K562 (cell line): ENCODE measurements at regions not wholly inside any gene's neighbourhood (a gene's known extent, or its start where the extent isn't known, plus 50 kb on each side); places are given as distances from the start of the nearest gene placed in this dataset.

Experiments
- ARID4B ChIP-seq: sonication (generic); formaldehyde crosslinking; IDR thresholded peaks from 2 replicates; pipeline ENCODE4 v1.8.0; 2022; ENCODE audit warnings: mild to moderate bottlenecking, missing genetic modification reagents
- ATF3 ChIP-seq, 2 experiments: fragments of 450-650 bp in 1 of 2; sonication (generic) in 1 of 2; formaldehyde crosslinking in 1 of 2; IDR thresholded peaks in 1 of 2; conservative IDR thresholded peaks in 1 of 2; 2 replicates each; pipeline versions ENCODE4 v1.6.1 to v1.8.1; 2016 to 2023; ENCODE audit warnings: mild to moderate bottlenecking in 2 of 2, moderate library complexity in 2 of 2, inconsistent platforms in 1 of 2, missing genetic modification reagents in 1 of 2
- ETV6 ChIP-seq, 3 experiments: fragments of 150-350 bp in 1 of 3; sonication (generic) in 1 of 3; formaldehyde crosslinking in 1 of 3; IDR thresholded peaks; 2 replicates each; pipeline versions ENCODE4 v1.6.1 to v1.8.0; 2014 to 2022; ENCODE audit warnings: borderline replicate concordance in 2 of 3, low read depth in 2 of 3, antibody characterized with exemption in 1 of 3, low read length in 1 of 3, mild to moderate bottlenecking in 1 of 3, missing genetic modification reagents in 1 of 3
- MAFK ChIP-seq: IDR thresholded peaks from 2 replicates; pipeline ENCODE4 v1.6.1; 2011; ENCODE audit warnings: low read length, improper control_type of control experiment
- MEIS2 ChIP-seq: fragments of 450-650 bp; IDR thresholded peaks from 2 replicates; pipeline ENCODE4 v1.6.1; 2014; ENCODE audit warnings: mild to moderate bottlenecking; ENCODE audit not compliant: partially characterized antibody
- MYC ChIP-seq, 2 experiments: fragments of 250-450 bp in 1 of 2; sonication (Bioruptor Pico) in 1 of 2; IDR thresholded peaks; 2 replicates each; pipeline versions ENCODE4 v1.5.1 to v1.6.1; 2012 to 2021; ENCODE audit warnings: low read depth in 2 of 2, borderline replicate concordance in 1 of 2, improper control_type of control experiment in 1 of 2, low read length in 1 of 2, mild to moderate bottlenecking in 1 of 2, moderate library complexity in 1 of 2
- PML ChIP-seq: IDR thresholded peaks from 2 replicates; pipeline ENCODE4 v1.6.1; 2012; ENCODE audit warnings: low read length, inconsistent platforms
- PURB ChIP-seq: sonication (generic); formaldehyde crosslinking; IDR thresholded peaks from 2 replicates; pipeline ENCODE4 v1.9.0; 2021; ENCODE audit warnings: low read depth, mild to moderate bottlenecking, missing genetic modification reagents
- RB1 ChIP-seq: fragments of 450-650 bp; IDR thresholded peaks from 2 replicates; pipeline ENCODE4 v1.6.1; 2017; ENCODE audit warnings: low read depth, mild to moderate bottlenecking
- RBM34 ChIP-seq: fragments of 200-400 bp; formaldehyde crosslinking; IDR thresholded peaks from 2 replicates; pipeline ENCODE4 v1.6.1; 2018; ENCODE audit warnings: low read length, borderline replicate concordance; ENCODE audit not compliant: insufficient read depth
- SFPQ ChIP-seq: fragments of 200-400 bp; formaldehyde crosslinking; IDR thresholded peaks from 2 replicates; pipeline ENCODE4 v1.6.1; 2017; ENCODE audit warnings: mild to moderate bottlenecking, low read depth, low read length, moderate library complexity
- ZBTB17 ChIP-seq: fragments of 450-650 bp; formaldehyde crosslinking; IDR thresholded peaks from 2 replicates; pipeline ENCODE4 v1.4.0; 2020; ENCODE audit warnings: mild to moderate bottlenecking
- ZC3H11A ChIP-seq: IDR thresholded peaks from 2 replicates; pipeline ENCODE4 v1.6.1; 2012; ENCODE audit warnings: low read depth, low read length, improper control_type of control experiment
- ZNF444 ChIP-seq: fragments of 250-450 bp; sonication (Bioruptor Pico); IDR thresholded peaks from 2 replicates; pipeline ENCODE4 v1.4.0; 2020; ENCODE audit warnings: mild to moderate bottlenecking, moderate library complexity
- TF ChIP-seq, protein P1 (sequence below): fragments of 250-450 bp; sonication (Bioruptor Pico); IDR thresholded peaks from 2 replicates; pipeline ENCODE4 v1.8.0; 2021; ENCODE audit warnings: mild to moderate bottlenecking, moderate library complexity
- TF ChIP-seq, protein P2 (sequence below): sonication (generic); formaldehyde crosslinking; IDR thresholded peaks from 2 replicates; pipeline ENCODE4 v1.9.0; 2022; ENCODE audit warnings: mild to moderate bottlenecking, missing genetic modification reagents

DNA sequence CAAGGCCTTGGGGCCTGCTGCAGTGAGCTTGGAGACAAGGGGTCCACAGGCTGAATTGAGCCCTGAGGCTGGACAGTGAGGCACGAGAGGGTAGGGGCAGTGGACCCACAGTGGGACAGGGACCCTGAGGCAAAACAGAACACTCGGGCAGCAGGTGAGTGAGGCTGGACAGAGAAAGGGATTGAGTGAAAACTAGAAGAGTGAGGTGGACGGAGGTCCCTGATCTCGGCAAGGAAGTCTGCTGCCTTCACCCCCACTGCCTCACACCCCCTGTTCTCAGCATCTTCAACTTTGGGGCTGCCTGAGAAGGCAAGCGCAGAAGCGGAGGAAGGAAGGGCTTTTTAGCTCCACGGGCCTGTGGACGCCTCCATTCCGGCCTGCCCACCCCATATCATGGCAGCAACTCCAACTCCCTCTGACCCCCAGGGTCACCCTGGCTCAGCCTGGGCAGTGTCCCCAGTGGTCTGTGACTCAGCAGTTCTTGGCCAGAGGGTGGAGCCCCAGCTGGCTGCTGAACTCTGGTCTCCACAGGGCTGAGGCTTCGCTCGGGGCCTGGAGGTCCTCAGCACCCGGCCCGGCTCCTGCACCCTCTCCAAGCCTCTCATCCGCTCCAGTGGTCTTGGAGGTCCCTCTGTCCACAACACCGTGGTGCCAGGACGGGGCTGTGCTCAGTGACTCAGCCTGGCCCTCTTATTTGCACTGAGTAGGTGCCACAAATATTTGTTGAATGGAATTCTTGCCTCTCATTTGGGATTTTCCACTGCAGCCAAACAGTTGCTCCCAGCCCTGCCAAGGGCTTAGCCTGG is 60.0 kb upstream of the EPS8L3 start (continued):
- TF ChIP-seq SFPQ (no peak), MEIS2 (no peak), RB1 (peak; percentile 55; the same call in 1 of the 2 replicates), ATF3 (IDR thresholded peaks at IDR 0.05) (no peak; the same call in 1 of the 2 replicates), ATF3 (CRISPR knock-in tag; conservative IDR thresholded peaks at IDR 0.05) (no peak), MYC (IDR thresholded peaks at IDR 0.05; ENCODE audit: low read depth, low read length) (peak; percentile 30; the same call in 1 of the 2 replicates), MYC (CRISPR knock-in tag; IDR thresholded peaks at IDR 0.05; ENCODE audit: borderline replicate concordance, low read depth) (peak; percentile 39; the same call in 1 of the 2 replicates), ETV6 (IDR thresholded peaks at IDR 0.05; ENCODE audit: borderline replicate concordance in 1 of 2, low read depth in 2 of 2, low read length in 1 of 2) (no peak), ETV6 (CRISPR knock-in tag; IDR thresholded peaks at IDR 0.05; ENCODE audit: borderline replicate concordance) (no peak), ZBTB17 (CRISPR knock-in tag) (no peak; the same call in none of the 2 replicates), PML (no peak), RBM34 (no peak), PURB (no peak), ZNF444 (CRISPR knock-in tag) (peak; percentile 33; the same call in 1 of the 2 replicates), ZC3H11A (no peak), MAFK (peak; percentile 96), ARID4B (CRISPR knock-in tag) (no peak)
- TF ChIP-seq, protein P1, sequence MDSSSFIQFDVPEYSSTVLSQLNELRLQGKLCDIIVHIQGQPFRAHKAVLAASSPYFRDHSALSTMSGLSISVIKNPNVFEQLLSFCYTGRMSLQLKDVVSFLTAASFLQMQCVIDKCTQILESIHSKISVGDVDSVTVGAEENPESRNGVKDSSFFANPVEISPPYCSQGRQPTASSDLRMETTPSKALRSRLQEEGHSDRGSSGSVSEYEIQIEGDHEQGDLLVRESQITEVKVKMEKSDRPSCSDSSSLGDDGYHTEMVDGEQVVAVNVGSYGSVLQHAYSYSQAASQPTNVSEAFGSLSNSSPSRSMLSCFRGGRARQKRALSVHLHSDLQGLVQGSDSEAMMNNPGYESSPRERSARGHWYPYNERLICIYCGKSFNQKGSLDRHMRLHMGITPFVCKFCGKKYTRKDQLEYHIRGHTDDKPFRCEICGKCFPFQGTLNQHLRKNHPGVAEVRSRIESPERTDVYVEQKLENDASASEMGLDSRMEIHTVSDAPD (CRISPR knock-in tag), result no peak
- TF ChIP-seq, protein P2, sequence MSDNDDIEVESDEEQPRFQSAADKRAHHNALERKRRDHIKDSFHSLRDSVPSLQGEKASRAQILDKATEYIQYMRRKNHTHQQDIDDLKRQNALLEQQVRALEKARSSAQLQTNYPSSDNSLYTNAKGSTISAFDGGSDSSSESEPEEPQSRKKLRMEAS (CRISPR knock-in tag), result no peak
